ENCODE measurements at regions not wholly inside any gene's neighbourhood (a gene's known extent, or its start where the extent isn't known, plus 50 kb on each side); places are given as distances from the start of the nearest gene placed in this dataset.
"Not testable (repeated sequence)": the region's sequence is repeated elsewhere in the genome, so short reads cannot be mapped to it uniquely, and the experiment has no call there.

DNA sequence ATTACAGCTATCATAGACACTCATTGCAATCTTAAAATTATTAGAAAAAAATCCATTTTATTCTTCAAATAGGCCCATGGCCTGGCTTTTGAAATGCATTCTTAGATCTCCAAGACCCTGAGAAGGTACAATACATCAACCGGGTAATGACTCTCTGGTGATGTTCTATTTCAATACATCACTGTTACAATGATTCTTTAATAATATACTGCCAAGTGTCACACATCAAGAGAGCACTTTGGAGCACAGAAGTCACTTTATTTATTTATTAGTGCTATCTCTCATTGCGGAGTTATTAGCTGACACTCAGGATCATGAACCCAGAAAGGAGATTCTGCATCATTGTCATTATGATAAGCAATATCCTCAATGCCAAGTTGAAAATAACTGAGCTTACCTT lies 748.5 kb upstream of the MBL2 start:
- no peak for DNase-seq (ENCODE audit: low read depth in 1 of 2, low spot score in 1 of 2)
- Histone ChIP-seq H3K9me3 (ENCODE audit: low read depth) (no peaks in the 10 kb centered on the region), H3K27me3 (no peaks in the 10 kb centered on the region), H3K36me3 (no peaks in the 10 kb centered on the region), H3K4me3 (no peak overlapping the region), H3K27ac (no peak overlapping the region), H3K4me1 (ENCODE audit: low read depth) (no peaks in the 10 kb centered on the region)
- no peak for TF ChIP-seq CTCF (IDR thresholded peaks at IDR 0.05; ENCODE audit: low read depth, low read length)

DNA sequence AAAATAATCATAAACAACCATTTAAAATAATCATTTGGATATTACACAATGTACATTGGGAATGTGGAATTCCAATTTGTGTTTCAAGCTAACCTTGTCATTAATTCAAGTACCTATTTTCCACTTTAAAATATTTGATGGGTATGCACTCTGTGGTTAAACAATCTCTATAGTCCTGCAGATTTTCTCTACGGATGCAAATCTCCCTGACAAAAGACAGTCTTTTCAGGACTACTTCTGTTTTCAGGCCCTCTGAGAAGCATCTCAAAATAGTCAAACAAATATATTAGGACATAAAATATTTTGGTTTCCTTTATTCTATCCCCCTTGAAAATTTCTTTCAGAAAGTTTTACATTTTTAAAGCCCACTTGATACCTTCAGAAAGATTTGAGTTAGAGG lies 735.6 kb upstream of the MBL2 start:
- Histone ChIP-seq H3K36me3 (no peaks in the 10 kb centered on the region), H3K27me3 (no peaks in the 10 kb centered on the region), H3K27ac (no peak overlapping the region), H3K4me3 (no peak overlapping the region), H3K4me1 (ENCODE audit: low read depth) (no peaks in the 10 kb centered on the region), H3K9me3 (ENCODE audit: low read depth) (no peaks in the 10 kb centered on the region)
- no peak for DNase-seq (ENCODE audit: low read depth in 1 of 2, low spot score in 1 of 2)
- no peak for TF ChIP-seq CTCF (IDR thresholded peaks at IDR 0.05; ENCODE audit: low read depth, low read length)

DNA sequence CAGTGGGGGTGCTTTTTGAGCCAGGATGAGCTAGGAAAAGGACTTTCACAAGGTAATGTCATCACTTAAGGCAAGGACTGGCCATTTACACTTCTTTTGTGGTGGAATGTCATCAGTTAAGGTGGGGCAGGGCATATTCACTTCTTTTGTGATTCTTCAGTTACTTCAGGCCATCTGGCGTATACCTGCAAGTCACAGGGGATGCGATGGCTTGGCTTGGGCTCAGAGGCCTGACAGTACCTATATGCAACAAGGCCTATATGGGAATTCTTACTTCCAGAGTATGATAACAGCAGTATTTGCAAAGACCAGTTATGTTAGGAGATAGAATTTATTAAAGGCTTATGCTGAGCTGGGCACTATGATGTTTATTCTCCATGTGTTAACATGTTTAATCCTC lies 731.9 kb upstream of the MBL2 start:
- not testable (repeated sequence) for H3K27ac ChIP-seq; H3K4me3 ChIP-seq; DNase-seq (ENCODE audit: low read depth in 1 of 2, low spot score in 1 of 2); H3K36me3 ChIP-seq; H3K9me3 ChIP-seq (ENCODE audit: low read depth); H3K27me3 ChIP-seq; H3K4me1 ChIP-seq (ENCODE audit: low read depth)

DNA sequence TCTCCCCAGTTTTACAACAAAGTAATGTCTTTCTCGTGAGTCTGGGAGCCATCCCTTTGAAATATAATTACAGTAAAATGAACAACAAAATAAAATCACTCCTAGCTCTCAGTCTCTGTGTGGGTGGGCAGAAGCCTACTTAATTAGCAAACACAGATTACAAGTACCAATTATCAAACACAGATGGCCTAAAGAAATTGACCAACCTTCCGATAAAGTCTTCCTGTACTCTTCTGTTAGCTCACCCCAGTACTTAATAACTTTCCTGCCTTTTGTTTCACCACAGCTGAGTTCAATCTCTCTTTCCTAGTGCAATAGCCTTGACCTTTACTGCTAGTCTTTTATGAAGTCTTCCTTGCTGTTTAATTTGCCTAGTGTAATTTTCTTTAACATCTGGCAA lies 719.2 kb upstream of the MBL2 start:
- Histone ChIP-seq H3K4me3 (no peak overlapping the region), H3K36me3 (no peaks in the 10 kb centered on the region), H3K27me3 (no peaks in the 10 kb centered on the region), H3K4me1 (ENCODE audit: low read depth) (peaks cover 11% of the 10 kb centered on the region), H3K27ac (no peak overlapping the region), H3K9me3 (ENCODE audit: low read depth) (no peaks in the 10 kb centered on the region)
- no peak for TF ChIP-seq CTCF (IDR thresholded peaks at IDR 0.05; ENCODE audit: low read depth, low read length)
- no peak for DNase-seq (ENCODE audit: low read depth in 1 of 2, low spot score in 1 of 2)

DNA sequence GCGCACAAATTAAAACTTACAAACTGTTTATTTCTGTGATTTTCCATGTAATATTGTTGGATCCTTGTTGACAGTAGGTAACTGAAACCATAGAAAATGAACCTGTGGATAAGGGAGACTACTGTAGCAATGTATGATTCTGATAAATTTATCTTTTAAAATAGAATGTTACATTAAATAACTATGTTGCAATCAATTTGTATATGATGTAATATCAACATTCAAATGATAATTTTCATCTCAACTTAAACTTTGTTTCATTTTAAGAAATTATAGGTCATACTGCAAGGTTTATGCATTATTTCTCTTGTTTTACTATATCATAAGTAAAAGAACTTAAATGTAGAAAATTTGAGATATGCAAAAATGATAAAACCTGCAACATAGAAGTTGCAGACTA lies 718.0 kb upstream of the MBL2 start:
- no peak for TF ChIP-seq CTCF (IDR thresholded peaks at IDR 0.05; ENCODE audit: low read depth, low read length)
- Histone ChIP-seq H3K36me3 (no peaks in the 10 kb centered on the region), H3K4me3 (no peak overlapping the region), H3K9me3 (ENCODE audit: low read depth) (no peaks in the 10 kb centered on the region), H3K4me1 (ENCODE audit: low read depth) (peaks cover 11% of the 10 kb centered on the region), H3K27me3 (no peaks in the 10 kb centered on the region), H3K27ac (no peak overlapping the region)
- DNase-seq (ENCODE audit: low read depth in 1 of 2, low spot score in 1 of 2), result no peak

DNA sequence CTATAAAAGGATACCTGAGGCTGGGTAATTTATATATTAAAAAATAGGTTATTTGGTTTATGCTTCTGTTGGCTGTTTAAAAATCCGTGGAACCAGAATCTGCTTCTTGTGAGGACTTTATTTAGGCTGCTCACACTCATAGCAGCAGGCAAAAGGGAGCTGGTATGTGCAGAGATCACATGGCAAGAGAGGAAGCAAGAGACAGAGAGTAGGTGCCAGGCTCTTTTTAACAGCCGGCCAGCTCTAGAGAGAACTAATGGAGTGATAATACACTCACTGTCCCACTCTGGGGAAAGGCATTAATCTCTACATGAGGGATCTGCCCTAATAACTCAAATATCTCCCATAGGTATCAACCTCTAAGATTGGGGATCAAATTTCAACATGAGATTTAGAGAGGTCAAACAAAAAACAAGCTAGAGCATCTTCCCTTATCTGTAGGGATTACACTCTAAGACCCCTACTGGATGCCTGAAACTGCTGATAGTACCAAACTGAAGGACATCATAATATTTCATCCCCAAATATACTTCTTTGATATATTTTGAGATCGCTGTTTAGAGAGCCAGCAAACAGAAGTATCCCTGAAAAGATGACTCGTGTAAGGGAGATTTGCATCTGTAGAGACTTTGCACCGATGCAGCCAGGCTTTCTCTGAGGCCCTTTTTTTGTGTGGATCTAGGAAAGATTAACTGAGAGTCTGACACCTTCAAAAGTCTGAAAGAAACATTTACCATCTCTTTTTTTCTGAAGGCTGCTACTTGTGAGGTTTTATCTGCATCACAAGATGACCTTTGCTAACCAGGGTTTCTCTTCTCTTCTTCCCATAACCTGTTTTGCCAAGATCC lies 717.0 kb upstream of the MBL2 start:
- TF ChIP-seq CTCF (IDR thresholded peaks at IDR 0.05; ENCODE audit: low read depth, low read length), result no peak
- Histone ChIP-seq H3K27me3 (no peaks in the 10 kb centered on the region), H3K4me3 (no peak overlapping the region), H3K4me1 (ENCODE audit: low read depth) (peaks cover 11% of the 10 kb centered on the region), H3K36me3 (no peaks in the 10 kb centered on the region), H3K9me3 (ENCODE audit: low read depth) (no peaks in the 10 kb centered on the region), H3K27ac (no peak overlapping the region)
- peak in 1 of 2 donors; percentile 22 for DNase-seq (ENCODE audit: low read depth in 1 of 2, low spot score in 1 of 2)
